ENCODE measurements at regions not wholly inside any gene's neighbourhood (a gene's known extent, or its start where the extent isn't known, plus 50 kb on each side); places are given as distances from the start of the nearest gene placed in this dataset.

- TF ChIP-seq CTCF (IDR thresholded peaks at IDR 0.05; ENCODE audit: insufficient read depth, low read depth, low read length) (no peak), EZH2 (IDR thresholded peaks at IDR 0.05; ENCODE audit: insufficient read depth, low read length) (no peak)
These were observed 387.5 kb downstream of the PLK2 start for GRCh38 chr5:58072300-58072965.
